ENCODE measurements at regions not wholly inside any gene's neighbourhood (a gene's known extent, or its start where the extent isn't known, plus 50 kb on each side); places are given as distances from the start of the nearest gene placed in this dataset.

DNA sequence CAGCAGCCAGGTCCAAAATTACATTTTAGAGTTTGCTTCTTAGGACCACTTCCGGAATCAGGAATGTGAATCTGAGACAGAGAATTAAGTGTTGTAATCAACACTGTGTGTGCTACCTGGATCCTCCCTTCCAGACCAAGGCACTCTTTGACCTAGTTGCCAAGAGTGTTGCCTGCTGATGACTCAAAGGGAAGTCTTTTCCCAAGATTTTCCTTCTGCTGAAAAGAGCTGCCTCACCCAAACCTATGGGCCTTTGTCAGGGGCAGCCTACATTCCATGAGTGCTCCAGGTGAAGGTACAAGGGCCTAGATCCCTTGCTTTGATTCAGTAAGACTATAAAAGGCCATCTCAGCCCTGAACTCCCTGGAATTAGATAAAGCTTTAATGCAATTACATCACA, 712.5 kb upstream of the ANKRD30A start:
- TF ChIP-seq, protein P1, sequence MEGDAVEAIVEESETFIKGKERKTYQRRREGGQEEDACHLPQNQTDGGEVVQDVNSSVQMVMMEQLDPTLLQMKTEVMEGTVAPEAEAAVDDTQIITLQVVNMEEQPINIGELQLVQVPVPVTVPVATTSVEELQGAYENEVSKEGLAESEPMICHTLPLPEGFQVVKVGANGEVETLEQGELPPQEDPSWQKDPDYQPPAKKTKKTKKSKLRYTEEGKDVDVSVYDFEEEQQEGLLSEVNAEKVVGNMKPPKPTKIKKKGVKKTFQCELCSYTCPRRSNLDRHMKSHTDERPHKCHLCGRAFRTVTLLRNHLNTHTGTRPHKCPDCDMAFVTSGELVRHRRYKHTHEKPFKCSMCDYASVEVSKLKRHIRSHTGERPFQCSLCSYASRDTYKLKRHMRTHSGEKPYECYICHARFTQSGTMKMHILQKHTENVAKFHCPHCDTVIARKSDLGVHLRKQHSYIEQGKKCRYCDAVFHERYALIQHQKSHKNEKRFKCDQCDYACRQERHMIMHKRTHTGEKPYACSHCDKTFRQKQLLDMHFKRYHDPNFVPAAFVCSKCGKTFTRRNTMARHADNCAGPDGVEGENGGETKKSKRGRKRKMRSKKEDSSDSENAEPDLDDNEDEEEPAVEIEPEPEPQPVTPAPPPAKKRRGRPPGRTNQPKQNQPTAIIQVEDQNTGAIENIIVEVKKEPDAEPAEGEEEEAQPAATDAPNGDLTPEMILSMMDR (IDR thresholded peaks at IDR 0.05) = no peak
- TF ChIP-seq POLR2A (IDR thresholded peaks at IDR 0.05) = no peak
